HL-60 (cell line): ENCODE measurements at regions not wholly inside any gene's neighbourhood (a gene's known extent, or its start where the extent isn't known, plus 50 kb on each side); places are given as distances from the start of the nearest gene placed in this dataset.

Experiments
- DNase-seq, 2 experiments: peaks; one replicate each; pipeline ENCODE4 v3.0.0-alpha.2; 2010 to 2020; ENCODE audit warnings: low read depth in 1 of 2, low spot score in 1 of 2
- H3K27ac ChIP-seq: fragments of 250-450 bp; sonication (Bioruptor Pico); replicated peaks from 2 replicates; pipeline ENCODE4 v1.5.1; 2020; ENCODE audit warnings: mild to moderate bottlenecking, moderate library complexity
- H3K27me3 ChIP-seq: fragments of 250-450 bp; sonication (Bioruptor Pico); 2 replicates; pipeline ENCODE4 v1.5.1; 2021; ENCODE audit warnings: mild to moderate bottlenecking, moderate library complexity; ENCODE audit not compliant: insufficient read depth, poor library complexity, severe bottlenecking
- H3K4me3 ChIP-seq: replicated peaks from 2 replicates; pipeline ENCODE4 v1.5.1; 2011; ENCODE audit warnings: mild to moderate bottlenecking, control low read depth, low read length; ENCODE audit not compliant: insufficient read depth
- CTCF ChIP-seq: IDR thresholded peaks from one replicate; pipeline ENCODE4 v1.5.1; 2011; ENCODE audit warnings: low read length, control low read depth, inconsistent platforms; ENCODE audit not compliant: insufficient read depth
- GABPA ChIP-seq: IDR thresholded peaks from 2 replicates; pipeline ENCODE4 v1.6.1; 2012; ENCODE audit warnings: low read depth
- POLR2AphosphoS5 ChIP-seq: IDR thresholded peaks from 2 replicates; pipeline ENCODE4 v1.6.1; 2012; ENCODE audit warnings: low read depth
- REST ChIP-seq: IDR thresholded peaks from 2 replicates; pipeline ENCODE4 v1.6.1; 2012; ENCODE audit warnings: low read depth; ENCODE audit not compliant: insufficient replicate concordance
- SPI1 ChIP-seq: IDR thresholded peaks from 2 replicates; pipeline ENCODE4 v1.6.1; 2012; ENCODE audit warnings: low read depth, mild to moderate bottlenecking, borderline replicate concordance

- H3K4me3 ChIP-seq, result no peak overlapping the region
- peaks cover 2% of the 10 kb centered on the region for H3K27me3 ChIP-seq
- no peak for DNase-seq
- no peak overlapping the region for H3K27ac ChIP-seq
- no peak for TF ChIP-seq GABPA
- no peak for TF ChIP-seq CTCF
- no peak for TF ChIP-seq REST
- no peak for TF ChIP-seq SPI1
- TF ChIP-seq POLR2AphosphoS5, result no peak
These were observed 58.3 kb upstream of the MEDAG start for GRCh38 chr13:30847650-30848307.

- no peak overlapping the region for H3K4me3 ChIP-seq
- H3K27ac ChIP-seq, result no peak overlapping the region
- TF ChIP-seq CTCF (no peak), SPI1 (no peak), REST (no peak), GABPA (no peak), POLR2AphosphoS5 (no peak)
- peaks cover 2% of the 10 kb centered on the region for H3K27me3 ChIP-seq
- no peak for DNase-seq
These were observed 57.6 kb upstream of the MEDAG start for GRCh38 chr13:30848332-30849027.

GRCh38 chr13:30849611-30850010 is 56.5 kb upstream of the MEDAG start:
- no peak for DNase-seq
- no peak overlapping the region for H3K4me3 ChIP-seq
- no peak overlapping the region for H3K27ac ChIP-seq
- TF ChIP-seq POLR2AphosphoS5, result no peak
- TF ChIP-seq CTCF, result no peak
- peaks cover 2% of the 10 kb centered on the region for H3K27me3 ChIP-seq
